ENCODE measurements at regions not wholly inside any gene's neighbourhood (a gene's known extent, or its start where the extent isn't known, plus 50 kb on each side); places are given as distances from the start of the nearest gene placed in this dataset.

- TF ChIP-seq POLR2A (IDR thresholded peaks at IDR 0.05) (no peak), CTCF (IDR thresholded peaks at IDR 0.05) (no peak)
Measured at GRCh38 chr1:21357161-21357560, 66.9 kb upstream of the ECE1 start.

Data from heart left ventricle (tissue), 13 donors.